SK-N-SH treated with all-trans-retinoic acid at 6 μM for 48 hours (cell line): ENCODE measurements at regions not wholly inside any gene's neighbourhood (a gene's known extent, or its start where the extent isn't known, plus 50 kb on each side); places are given as distances from the start of the nearest gene placed in this dataset.

Source experiments
- ATAC-seq: fragments of 200-7000 bp; cut with Tn5 transposase; 3 replicates; pipeline ENCODE4 v1.9.1; 2020; ENCODE audit warnings: mild to moderate bottlenecking, moderate library complexity
- ARNTL ChIP-seq: fragments of 450-650 bp; formaldehyde crosslinking; IDR thresholded peaks from 2 replicates; pipeline ENCODE4 v1.5.0; 2020; ENCODE audit warnings: low read depth, mild to moderate bottlenecking, moderate library complexity, borderline replicate concordance
- BACH2 ChIP-seq: fragments of 250-450 bp; sonication (Bioruptor Pico); IDR thresholded peaks from 2 replicates; pipeline ENCODE4 v1.9.0; 2021; ENCODE audit warnings: mild to moderate bottlenecking, borderline replicate concordance
- CSDC2 ChIP-seq: fragments of 250-450 bp; sonication (Bioruptor Pico); IDR thresholded peaks from 2 replicates; pipeline ENCODE4 v1.5.0; 2020; ENCODE audit warnings: mild to moderate bottlenecking, moderate library complexity
- ESRRG ChIP-seq: fragments of 250-450 bp; sonication (Bioruptor Pico); IDR thresholded peaks from 2 replicates; pipeline ENCODE4 v1.6.1; 2021; ENCODE audit warnings: mild to moderate bottlenecking
- GLIS3 ChIP-seq: fragments of 250-450 bp; sonication (Bioruptor Pico); IDR thresholded peaks from 2 replicates; pipeline ENCODE4 v1.5.0; 2020; ENCODE audit warnings: mild to moderate bottlenecking, moderate library complexity
- ISL1 ChIP-seq: fragments of 250-450 bp; sonication (Bioruptor Pico); IDR thresholded peaks from 2 replicates; pipeline ENCODE4 v2.1.2; 2022; ENCODE audit warnings: mild to moderate bottlenecking, moderate library complexity
- OSR1 ChIP-seq: fragments of 250-450 bp; sonication (Bioruptor Pico); IDR thresholded peaks from 2 replicates; pipeline ENCODE4 v1.8.0; 2022; ENCODE audit warnings: moderate library complexity, mild to moderate bottlenecking, inconsistent platforms
- PPARA ChIP-seq: fragments of 250-450 bp; sonication (Bioruptor Pico); IDR thresholded peaks from 2 replicates; pipeline ENCODE4 v1.5.0; 2020; ENCODE audit warnings: mild to moderate bottlenecking, borderline replicate concordance
- RARB ChIP-seq: fragments of 250-450 bp; sonication (Bioruptor Pico); IDR thresholded peaks from 2 replicates; pipeline ENCODE4 v1.8.0; 2021; ENCODE audit warnings: mild to moderate bottlenecking, moderate library complexity
- SNAI2 ChIP-seq: fragments of 250-450 bp; sonication (Bioruptor Pico); IDR thresholded peaks from 2 replicates; pipeline ENCODE4 v1.5.0; 2020; ENCODE audit warnings: mild to moderate bottlenecking, moderate library complexity
- TCF4 ChIP-seq: fragments of 250-450 bp; sonication (Bioruptor Pico); IDR thresholded peaks from 2 replicates; pipeline ENCODE4 v1.8.0; 2021; ENCODE audit warnings: mild to moderate bottlenecking, moderate library complexity, borderline replicate concordance
- TOX ChIP-seq: fragments of 250-450 bp; sonication (Bioruptor Pico); IDR thresholded peaks from 2 replicates; pipeline ENCODE4 v1.8.0; 2021; ENCODE audit warnings: mild to moderate bottlenecking, moderate library complexity, borderline replicate concordance
- ZC3H10 ChIP-seq: fragments of 250-450 bp; sonication (Bioruptor Pico); IDR thresholded peaks from 2 replicates; pipeline ENCODE4 v1.5.1; 2021; ENCODE audit warnings: mild to moderate bottlenecking, moderate library complexity
- ZFP3 ChIP-seq: fragments of 250-450 bp; sonication (Bioruptor Pico); IDR thresholded peaks from 2 replicates; pipeline ENCODE4 v1.5.0; 2020; ENCODE audit warnings: mild to moderate bottlenecking, moderate library complexity
- ZFP30 ChIP-seq: fragments of 450-650 bp; formaldehyde crosslinking; IDR thresholded peaks from 2 replicates; pipeline ENCODE4 v1.5.0; 2022; ENCODE audit warnings: mild to moderate bottlenecking, moderate library complexity
- ZNF565 ChIP-seq: fragments of 450-650 bp; formaldehyde crosslinking; conservative IDR thresholded peaks from 2 replicates; pipeline ENCODE4 v1.5.0; 2020; ENCODE audit warnings: low read depth, mild to moderate bottlenecking, moderate library complexity
- ZNF70 ChIP-seq: fragments of 450-650 bp; formaldehyde crosslinking; IDR thresholded peaks from 2 replicates; pipeline ENCODE4 v1.5.0; 2020; ENCODE audit warnings: mild to moderate bottlenecking, moderate library complexity
- ZNF8 ChIP-seq: fragments of 450-650 bp; formaldehyde crosslinking; IDR thresholded peaks from 2 replicates; pipeline ENCODE4 v1.5.0; 2020; ENCODE audit warnings: mild to moderate bottlenecking, moderate library complexity
- TF ChIP-seq, protein P1 (sequence below): fragments of 250-450 bp; sonication (Bioruptor Pico); IDR thresholded peaks from 2 replicates; pipeline ENCODE4 v1.5.0; 2020; ENCODE audit warnings: mild to moderate bottlenecking, moderate library complexity
- TF ChIP-seq, protein P2 (sequence below): fragments of 250-450 bp; sonication (Bioruptor Pico); IDR thresholded peaks from 2 replicates; pipeline ENCODE4 v1.5.1; 2021; ENCODE audit warnings: mild to moderate bottlenecking, moderate library complexity
- TF ChIP-seq, protein P3 (sequence below): fragments of 250-450 bp; sonication (Bioruptor Pico); IDR thresholded peaks from 2 replicates; pipeline ENCODE4 v1.5.1; 2020; ENCODE audit warnings: low read depth, mild to moderate bottlenecking, moderate library complexity
- TF ChIP-seq, protein P4 (sequence below): fragments of 250-450 bp; sonication (Bioruptor Pico); IDR thresholded peaks from 2 replicates; pipeline ENCODE4 v1.8.0; 2021; ENCODE audit warnings: low read depth, mild to moderate bottlenecking, moderate library complexity, borderline replicate concordance
- TF ChIP-seq, protein P5 (sequence below): fragments of 250-450 bp; sonication (Bioruptor Pico); IDR thresholded peaks from 2 replicates; pipeline ENCODE4 v1.8.0; 2020; ENCODE audit warnings: mild to moderate bottlenecking, moderate library complexity, borderline replicate concordance

DNA sequence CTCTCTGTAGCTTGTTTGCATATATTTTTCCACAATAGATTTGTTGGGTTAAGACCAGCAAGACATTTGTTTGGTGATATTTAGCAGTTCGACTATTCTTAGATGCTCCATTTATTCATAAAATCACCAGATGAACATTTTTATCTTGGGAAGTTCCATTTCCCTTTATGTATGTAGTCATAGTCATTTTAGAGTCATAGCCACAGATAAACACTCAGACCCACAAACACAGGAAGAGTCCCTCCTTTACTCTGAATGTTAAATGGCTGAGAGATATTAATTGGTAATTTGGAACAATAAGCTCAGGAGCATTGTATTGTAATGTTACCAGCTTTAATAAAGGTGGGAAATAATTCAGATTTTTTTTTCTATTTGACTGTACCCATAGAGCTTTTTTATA is 1608.7 kb downstream of the STIM2 start:
- no peak for ATAC-seq
- TF ChIP-seq ZNF8 (CRISPR knock-in tag) (no peak), BACH2 (no peak), TCF4 (CRISPR knock-in tag) (no peak), ZNF70 (CRISPR knock-in tag) (no peak), ARNTL (no peak), OSR1 (CRISPR knock-in tag) (no peak), ESRRG (no peak), ZFP3 (no peak)

DNA sequence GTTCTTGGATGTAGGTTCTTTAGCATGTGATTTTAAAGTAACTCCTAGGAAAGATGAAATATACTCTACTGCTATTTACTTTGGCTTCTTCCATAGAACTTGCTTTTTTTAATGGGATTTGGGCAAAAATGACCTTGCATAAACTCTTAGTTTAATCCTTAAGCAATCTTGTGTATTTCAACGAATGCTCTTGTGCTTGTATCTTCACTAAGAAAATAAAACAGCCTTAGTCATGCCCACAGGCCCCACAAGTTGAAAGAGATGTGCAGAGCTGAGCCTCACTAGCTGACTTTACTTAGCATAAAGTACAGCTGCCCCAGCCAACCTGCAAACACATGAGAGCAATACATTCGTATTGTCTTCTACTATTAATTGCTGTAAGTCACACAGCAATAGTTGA is 1609.2 kb downstream of the STIM2 start:
- no peak for ATAC-seq
- TF ChIP-seq TCF4 (CRISPR knock-in tag) (no peak), RARB (CRISPR knock-in tag) (no peak), TOX (CRISPR knock-in tag) (no peak), ESRRG (no peak)

DNA sequence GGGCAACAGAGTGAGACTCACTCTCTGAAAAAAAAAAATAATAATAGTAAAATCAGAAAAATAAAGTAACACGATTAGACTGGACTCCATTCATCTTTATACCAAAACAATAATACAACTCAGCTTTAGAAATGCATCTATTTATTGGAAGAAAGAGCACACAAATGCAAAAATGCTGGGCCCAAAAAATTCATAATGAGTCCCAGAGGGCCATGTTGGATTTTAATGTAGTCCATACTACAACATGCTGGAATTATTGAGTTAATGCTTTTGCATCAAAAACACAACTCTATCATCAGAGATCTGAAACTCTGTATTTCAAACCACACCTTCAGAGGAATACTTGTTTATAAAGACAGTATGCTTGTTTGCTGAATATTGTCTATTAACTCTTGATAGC is 1614.7 kb downstream of the STIM2 start:
- ATAC-seq = no peak
- TF ChIP-seq TCF4 (CRISPR knock-in tag) (no peak), ESRRG (no peak), GLIS3 (CRISPR knock-in tag) (no peak), ARNTL (no peak), TOX (CRISPR knock-in tag) (no peak), ZNF565 (CRISPR knock-in tag) (no peak), ISL1 (CRISPR knock-in tag) (no peak), ZFP3 (no peak), CSDC2 (CRISPR knock-in tag) (no peak), OSR1 (CRISPR knock-in tag) (no peak), RARB (CRISPR knock-in tag) (no peak), PPARA (CRISPR knock-in tag) (no peak)
- TF ChIP-seq, protein P1, sequence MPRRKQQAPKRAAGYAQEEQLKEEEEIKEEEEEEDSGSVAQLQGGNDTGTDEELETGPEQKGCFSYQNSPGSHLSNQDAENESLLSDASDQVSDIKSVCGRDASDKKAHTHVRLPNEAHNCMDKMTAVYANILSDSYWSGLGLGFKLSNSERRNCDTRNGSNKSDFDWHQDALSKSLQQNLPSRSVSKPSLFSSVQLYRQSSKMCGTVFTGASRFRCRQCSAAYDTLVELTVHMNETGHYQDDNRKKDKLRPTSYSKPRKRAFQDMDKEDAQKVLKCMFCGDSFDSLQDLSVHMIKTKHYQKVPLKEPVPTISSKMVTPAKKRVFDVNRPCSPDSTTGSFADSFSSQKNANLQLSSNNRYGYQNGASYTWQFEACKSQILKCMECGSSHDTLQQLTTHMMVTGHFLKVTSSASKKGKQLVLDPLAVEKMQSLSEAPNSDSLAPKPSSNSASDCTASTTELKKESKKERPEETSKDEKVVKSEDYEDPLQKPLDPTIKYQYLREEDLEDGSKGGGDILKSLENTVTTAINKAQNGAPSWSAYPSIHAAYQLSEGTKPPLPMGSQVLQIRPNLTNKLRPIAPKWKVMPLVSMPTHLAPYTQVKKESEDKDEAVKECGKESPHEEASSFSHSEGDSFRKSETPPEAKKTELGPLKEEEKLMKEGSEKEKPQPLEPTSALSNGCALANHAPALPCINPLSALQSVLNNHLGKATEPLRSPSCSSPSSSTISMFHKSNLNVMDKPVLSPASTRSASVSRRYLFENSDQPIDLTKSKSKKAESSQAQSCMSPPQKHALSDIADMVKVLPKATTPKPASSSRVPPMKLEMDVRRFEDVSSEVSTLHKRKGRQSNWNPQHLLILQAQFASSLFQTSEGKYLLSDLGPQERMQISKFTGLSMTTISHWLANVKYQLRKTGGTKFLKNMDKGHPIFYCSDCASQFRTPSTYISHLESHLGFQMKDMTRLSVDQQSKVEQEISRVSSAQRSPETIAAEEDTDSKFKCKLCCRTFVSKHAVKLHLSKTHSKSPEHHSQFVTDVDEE (CRISPR knock-in tag) = no peak
- TF ChIP-seq, protein P2, sequence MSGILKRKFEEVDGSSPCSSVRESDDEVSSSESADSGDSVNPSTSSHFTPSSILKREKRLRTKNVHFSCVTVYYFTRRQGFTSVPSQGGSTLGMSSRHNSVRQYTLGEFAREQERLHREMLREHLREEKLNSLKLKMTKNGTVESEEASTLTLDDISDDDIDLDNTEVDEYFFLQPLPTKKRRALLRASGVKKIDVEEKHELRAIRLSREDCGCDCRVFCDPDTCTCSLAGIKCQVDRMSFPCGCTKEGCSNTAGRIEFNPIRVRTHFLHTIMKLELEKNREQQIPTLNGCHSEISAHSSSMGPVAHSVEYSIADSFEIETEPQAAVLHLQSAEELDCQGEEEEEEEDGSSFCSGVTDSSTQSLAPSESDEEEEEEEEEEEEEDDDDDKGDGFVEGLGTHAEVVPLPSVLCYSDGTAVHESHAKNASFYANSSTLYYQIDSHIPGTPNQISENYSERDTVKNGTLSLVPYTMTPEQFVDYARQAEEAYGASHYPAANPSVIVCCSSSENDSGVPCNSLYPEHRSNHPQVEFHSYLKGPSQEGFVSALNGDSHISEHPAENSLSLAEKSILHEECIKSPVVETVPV (CRISPR knock-in tag) = no peak
- TF ChIP-seq, protein P3, sequence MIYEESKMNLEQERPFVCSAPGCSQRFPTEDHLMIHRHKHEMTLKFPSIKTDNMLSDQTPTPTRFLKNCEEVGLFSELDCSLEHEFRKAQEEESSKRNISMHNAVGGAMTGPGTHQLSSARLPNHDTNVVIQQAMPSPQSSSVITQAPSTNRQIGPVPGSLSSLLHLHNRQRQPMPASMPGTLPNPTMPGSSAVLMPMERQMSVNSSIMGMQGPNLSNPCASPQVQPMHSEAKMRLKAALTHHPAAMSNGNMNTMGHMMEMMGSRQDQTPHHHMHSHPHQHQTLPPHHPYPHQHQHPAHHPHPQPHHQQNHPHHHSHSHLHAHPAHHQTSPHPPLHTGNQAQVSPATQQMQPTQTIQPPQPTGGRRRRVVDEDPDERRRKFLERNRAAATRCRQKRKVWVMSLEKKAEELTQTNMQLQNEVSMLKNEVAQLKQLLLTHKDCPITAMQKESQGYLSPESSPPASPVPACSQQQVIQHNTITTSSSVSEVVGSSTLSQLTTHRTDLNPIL (CRISPR knock-in tag) = no peak
- TF ChIP-seq, protein P4, sequence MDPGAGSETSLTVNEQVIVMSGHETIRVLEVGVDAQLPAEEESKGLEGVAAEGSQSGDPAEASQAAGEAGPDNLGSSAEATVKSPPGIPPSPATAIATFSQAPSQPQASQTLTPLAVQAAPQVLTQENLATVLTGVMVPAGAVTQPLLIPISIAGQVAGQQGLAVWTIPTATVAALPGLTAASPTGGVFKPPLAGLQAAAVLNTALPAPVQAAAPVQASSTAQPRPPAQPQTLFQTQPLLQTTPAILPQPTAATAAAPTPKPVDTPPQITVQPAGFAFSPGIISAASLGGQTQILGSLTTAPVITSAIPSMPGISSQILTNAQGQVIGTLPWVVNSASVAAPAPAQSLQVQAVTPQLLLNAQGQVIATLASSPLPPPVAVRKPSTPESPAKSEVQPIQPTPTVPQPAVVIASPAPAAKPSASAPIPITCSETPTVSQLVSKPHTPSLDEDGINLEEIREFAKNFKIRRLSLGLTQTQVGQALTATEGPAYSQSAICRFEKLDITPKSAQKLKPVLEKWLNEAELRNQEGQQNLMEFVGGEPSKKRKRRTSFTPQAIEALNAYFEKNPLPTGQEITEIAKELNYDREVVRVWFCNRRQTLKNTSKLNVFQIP (CRISPR knock-in tag) = no peak
- TF ChIP-seq, protein P5, sequence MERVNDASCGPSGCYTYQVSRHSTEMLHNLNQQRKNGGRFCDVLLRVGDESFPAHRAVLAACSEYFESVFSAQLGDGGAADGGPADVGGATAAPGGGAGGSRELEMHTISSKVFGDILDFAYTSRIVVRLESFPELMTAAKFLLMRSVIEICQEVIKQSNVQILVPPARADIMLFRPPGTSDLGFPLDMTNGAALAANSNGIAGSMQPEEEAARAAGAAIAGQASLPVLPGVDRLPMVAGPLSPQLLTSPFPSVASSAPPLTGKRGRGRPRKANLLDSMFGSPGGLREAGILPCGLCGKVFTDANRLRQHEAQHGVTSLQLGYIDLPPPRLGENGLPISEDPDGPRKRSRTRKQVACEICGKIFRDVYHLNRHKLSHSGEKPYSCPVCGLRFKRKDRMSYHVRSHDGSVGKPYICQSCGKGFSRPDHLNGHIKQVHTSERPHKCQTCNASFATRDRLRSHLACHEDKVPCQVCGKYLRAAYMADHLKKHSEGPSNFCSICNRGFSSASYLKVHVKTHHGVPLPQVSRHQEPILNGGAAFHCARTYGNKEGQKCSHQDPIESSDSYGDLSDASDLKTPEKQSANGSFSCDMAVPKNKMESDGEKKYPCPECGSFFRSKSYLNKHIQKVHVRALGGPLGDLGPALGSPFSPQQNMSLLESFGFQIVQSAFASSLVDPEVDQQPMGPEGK (CRISPR knock-in tag) = no peak

DNA sequence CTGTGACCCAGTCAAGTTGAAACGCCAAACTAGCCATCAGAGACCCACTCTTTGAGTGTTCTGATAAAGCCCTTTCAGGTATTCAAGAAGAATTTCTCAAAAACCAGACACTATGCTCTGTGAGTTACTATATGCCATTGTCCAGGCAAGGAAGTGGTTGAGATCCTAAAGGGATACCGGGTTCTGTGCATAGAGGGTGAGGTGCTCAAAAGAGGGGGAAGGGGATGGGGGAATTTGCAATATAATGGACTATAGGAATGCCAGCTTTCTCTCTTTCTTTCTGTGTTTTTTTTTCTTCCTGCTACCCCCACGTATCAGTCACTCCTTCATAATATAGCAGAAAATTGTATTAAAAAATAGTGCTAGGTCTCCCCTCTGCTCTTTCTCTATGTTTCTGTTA is 1619.0 kb downstream of the STIM2 start:
- TF ChIP-seq SNAI2 (CRISPR knock-in tag) (no peak), ZNF70 (CRISPR knock-in tag) (no peak), ZNF565 (CRISPR knock-in tag) (no peak), ESRRG (no peak), ZC3H10 (no peak), ZFP30 (CRISPR knock-in tag) (no peak)
- TF ChIP-seq, protein P4 (CRISPR knock-in tag) = no peak
- TF ChIP-seq, protein P1 (CRISPR knock-in tag) = no peak
- TF ChIP-seq, all 23 proteins: peak for 0
- ATAC-seq = no peak
